BJ (cell line): ENCODE measurements at regions not wholly inside any gene's neighbourhood (a gene's known extent, or its start where the extent isn't known, plus 50 kb on each side); places are given as distances from the start of the nearest gene placed in this dataset.

ENCODE experiments used
- CTCF ChIA-PET: fragments of 350-600 bp; formaldehyde crosslinking; extraction: SDS; loops from one replicate; lab custom pipeline; 2021; ENCODE audit warnings: antibody characterized with exemption, inconsistent platforms; lab: Yijun Ruan, JAX
- POLR2A ChIA-PET: fragments of 300-600 bp; sonication (Branson Sonifier 250); formaldehyde crosslinking; extraction: SDS; loops from one replicate; lab custom pipeline; 2021; ENCODE audit warnings: antibody characterized with exemption; lab: Charles Lee
- DNase-seq: peaks from one replicate; pipeline ENCODE4 v3.0.0-alpha.2; 2011; ENCODE audit warnings: low read depth
- H3K27me3 ChIP-seq: 2 replicates; pipeline ENCODE4 v1.6.0; 2011; ENCODE audit warnings: low read length; ENCODE audit not compliant: control insufficient read depth, insufficient read depth
- H3K36me3 ChIP-seq: 2 replicates; pipeline ENCODE4 v1.5.1; 2011; ENCODE audit warnings: low read length; ENCODE audit not compliant: control insufficient read depth, insufficient read depth
- H3K4me3 ChIP-seq: 2 replicates; pipeline ENCODE4 v1.5.1; 2011; ENCODE audit warnings: low read depth, mild to moderate bottlenecking, control low read depth, low read length
- TF ChIP-seq, protein P1 (sequence below): IDR thresholded peaks from 2 replicates; pipeline ENCODE4 v1.5.1; 2011; ENCODE audit warnings: low read depth, mild to moderate bottlenecking, control low read depth, inconsistent platforms, low read length, moderate library complexity; ENCODE audit not compliant: insufficient read depth

DNA sequence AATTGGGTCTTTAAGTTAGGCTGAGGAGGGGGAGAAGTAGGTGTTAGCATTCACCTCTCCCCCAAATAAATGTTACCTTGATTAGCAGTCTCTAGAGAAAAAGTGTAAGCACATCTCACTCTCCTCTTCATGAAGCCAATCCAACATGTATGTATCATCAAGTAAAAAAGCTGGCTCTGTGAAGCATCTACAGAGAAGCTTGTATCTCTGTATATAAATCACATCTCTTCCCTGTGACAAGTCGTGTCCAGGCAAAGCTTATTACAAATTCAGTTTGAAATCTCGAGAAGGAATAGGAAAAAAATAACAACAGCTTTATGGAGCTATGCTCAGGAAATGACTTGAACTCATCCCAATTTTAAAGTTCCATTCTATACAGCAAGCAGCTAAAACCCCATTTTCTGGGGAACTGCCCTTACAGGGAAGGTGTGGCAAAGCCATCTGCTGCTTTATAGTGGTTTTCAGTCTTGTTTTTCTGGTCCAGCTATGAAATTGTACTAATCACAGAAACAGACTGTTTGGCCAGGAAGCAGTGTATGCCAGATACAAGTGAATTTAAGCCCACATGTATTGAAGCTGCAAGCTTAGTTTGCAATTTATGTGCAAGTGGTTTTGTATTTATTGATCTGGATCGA lies 313.3 kb upstream of the NOCT start:
- CTCF ChIA-PET, result interaction anchor here (0.7 to 2.0 kb wide), 2 partner anchors 22 to 169 kb away, joined by 3 to 6 read pairs; no protein-coding TSS in a partner anchor
- POLR2A ChIA-PET, result no interaction called here

DNA sequence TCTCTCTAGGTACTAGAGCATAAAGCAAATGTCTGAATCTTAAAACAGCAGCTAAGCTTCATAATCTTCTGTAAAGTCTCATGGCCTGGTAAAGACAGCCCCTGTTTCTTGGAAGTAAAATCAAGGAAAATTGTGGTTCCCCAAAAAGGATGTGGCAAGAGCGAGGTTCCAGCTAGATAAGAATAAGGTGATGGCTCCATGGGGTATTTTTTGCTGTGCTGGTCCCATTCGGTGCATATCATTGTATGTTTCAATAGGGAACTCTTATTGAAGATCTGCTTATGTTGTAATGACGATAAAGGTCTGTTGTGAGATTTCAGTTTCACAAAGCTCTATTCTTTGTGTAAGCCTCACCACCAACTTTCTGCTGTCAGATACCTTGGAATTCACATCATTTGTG lies 316.9 kb upstream of the NOCT start:
- POLR2A ChIA-PET, result no interaction called here
- peaks cover 2% of the 10 kb centered on the region for H3K27me3 ChIP-seq

More for the DNA sequence above, 313.3 kb upstream of the NOCT start:
- H3K27me3 ChIP-seq, result peaks cover 2% of the 10 kb centered on the region
- DNase-seq, result no peak
- H3K36me3 ChIP-seq, result no peaks in the 10 kb centered on the region
- no peak overlapping the region for H3K4me3 ChIP-seq
- TF ChIP-seq, protein P1, sequence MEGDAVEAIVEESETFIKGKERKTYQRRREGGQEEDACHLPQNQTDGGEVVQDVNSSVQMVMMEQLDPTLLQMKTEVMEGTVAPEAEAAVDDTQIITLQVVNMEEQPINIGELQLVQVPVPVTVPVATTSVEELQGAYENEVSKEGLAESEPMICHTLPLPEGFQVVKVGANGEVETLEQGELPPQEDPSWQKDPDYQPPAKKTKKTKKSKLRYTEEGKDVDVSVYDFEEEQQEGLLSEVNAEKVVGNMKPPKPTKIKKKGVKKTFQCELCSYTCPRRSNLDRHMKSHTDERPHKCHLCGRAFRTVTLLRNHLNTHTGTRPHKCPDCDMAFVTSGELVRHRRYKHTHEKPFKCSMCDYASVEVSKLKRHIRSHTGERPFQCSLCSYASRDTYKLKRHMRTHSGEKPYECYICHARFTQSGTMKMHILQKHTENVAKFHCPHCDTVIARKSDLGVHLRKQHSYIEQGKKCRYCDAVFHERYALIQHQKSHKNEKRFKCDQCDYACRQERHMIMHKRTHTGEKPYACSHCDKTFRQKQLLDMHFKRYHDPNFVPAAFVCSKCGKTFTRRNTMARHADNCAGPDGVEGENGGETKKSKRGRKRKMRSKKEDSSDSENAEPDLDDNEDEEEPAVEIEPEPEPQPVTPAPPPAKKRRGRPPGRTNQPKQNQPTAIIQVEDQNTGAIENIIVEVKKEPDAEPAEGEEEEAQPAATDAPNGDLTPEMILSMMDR, result no peak

DNA sequence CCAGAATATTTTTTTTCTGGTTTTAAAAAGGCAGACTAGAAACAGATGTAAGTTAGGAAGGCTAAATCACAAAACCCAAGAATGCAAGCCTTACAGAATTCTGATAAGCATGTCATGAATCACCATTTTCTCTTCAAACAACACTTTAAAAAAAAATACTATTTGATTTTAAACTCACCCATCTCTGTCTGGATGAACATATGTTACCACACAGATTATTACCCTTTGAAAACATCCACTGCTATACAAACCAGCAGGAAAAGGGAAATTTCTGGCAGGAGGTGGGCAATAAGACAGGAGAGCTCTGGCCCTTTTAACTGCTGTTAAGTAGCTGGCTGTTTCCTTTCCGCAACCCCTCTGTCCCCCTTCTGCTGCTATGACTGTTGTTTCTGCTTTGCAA lies 317.7 kb upstream of the NOCT start:
- Histone ChIP-seq H3K36me3 (no peaks in the 10 kb centered on the region), H3K27me3 (peaks cover 2% of the 10 kb centered on the region), H3K4me3 (no peak overlapping the region)
- DNase-seq, result no peak
- TF ChIP-seq, protein P1, result no peak
- POLR2A ChIA-PET, result no interaction called here
- CTCF ChIA-PET, result no interaction called here

More for the DNA sequence above, 316.9 kb upstream of the NOCT start:
- no peak overlapping the region for H3K4me3 ChIP-seq
- DNase-seq, result no peak
- H3K36me3 ChIP-seq, result no peaks in the 10 kb centered on the region
- CTCF ChIA-PET, result no interaction called here
- TF ChIP-seq, protein P1, result no peak

DNA sequence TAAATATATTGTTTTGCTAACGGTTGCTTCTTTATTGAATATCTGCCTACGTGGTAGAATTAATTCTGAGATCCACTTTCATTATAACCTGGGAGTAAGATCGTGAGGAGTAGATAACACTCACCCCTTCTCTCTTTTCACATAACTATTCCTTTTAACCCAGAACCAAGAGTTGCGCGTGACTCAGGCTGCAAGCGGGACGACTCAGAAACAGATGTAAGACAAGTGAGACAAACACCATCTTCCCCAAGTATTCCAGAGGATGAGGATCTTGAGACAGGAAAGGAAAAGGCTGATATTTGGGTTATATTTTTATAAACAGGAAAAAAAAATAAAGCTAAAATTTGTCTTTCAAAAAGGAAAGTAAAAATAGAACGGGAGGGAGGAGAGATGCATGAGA lies 318.8 kb upstream of the NOCT start:
- Histone ChIP-seq H3K4me3 (no peak overlapping the region), H3K36me3 (no peaks in the 10 kb centered on the region), H3K27me3 (no peaks in the 10 kb centered on the region; the same call in 1 of the 2 replicates)
- no peak for DNase-seq
- ChIA-PET CTCF (interaction anchor here (0.7 kb wide), 1 partner anchor 10 kb away, joined by 3 read pairs; no protein-coding TSS in a partner anchor), POLR2A (interaction anchor here (0.7 kb wide), 1 partner anchor 386 kb away, joined by 5 read pairs; no protein-coding TSS in a partner anchor)
- TF ChIP-seq, protein P1, result no peak

DNA sequence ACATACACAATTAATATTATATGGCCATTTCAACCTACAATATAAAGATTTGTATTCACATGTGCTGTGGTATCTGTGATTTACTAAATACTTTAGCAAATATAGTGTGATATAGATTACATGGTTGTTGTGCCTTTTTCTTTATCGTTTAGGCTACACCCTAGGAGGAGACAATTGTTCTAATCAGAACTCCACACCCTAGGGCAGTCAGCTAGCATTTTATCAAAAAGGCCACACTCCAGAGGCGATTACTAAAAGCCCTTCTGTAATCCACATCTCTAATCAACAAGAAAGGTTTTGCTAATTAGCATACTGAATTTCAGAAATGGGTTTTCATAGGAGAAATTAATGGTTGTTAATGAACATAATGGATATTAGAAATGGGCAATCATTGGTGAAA lies 319.5 kb upstream of the NOCT start:
- CTCF ChIA-PET, result interaction anchor here (1.2 kb wide), 1 partner anchor 9 kb away, joined by 3 read pairs; no protein-coding TSS in a partner anchor
- H3K27me3 ChIP-seq, result no peaks in the 10 kb centered on the region; the same call in 1 of the 2 replicates
- POLR2A ChIA-PET, result no interaction called here
- DNase-seq, result no peak
- TF ChIP-seq, protein P1, result no peak
- no peak overlapping the region for H3K4me3 ChIP-seq
- no peaks in the 10 kb centered on the region for H3K36me3 ChIP-seq
